Lower leg skin (tissue), 3 donors: ENCODE measurements at regions not wholly inside any gene's neighbourhood (a gene's known extent, or its start where the extent isn't known, plus 50 kb on each side); places are given as distances from the start of the nearest gene placed in this dataset.

Source experiments
- POLR2A ChIP-seq, 2 donors: fragments of 450-650 bp; IDR thresholded peaks; one replicate each; pipeline ENCODE4 v1.6.1; 2016 to 2017; ENCODE audit warnings: antibody characterized with exemption in 2 of 2, mild to moderate bottlenecking in 1 of 2, moderate library complexity in 1 of 2
- TF ChIP-seq, protein P1 (sequence below), 3 donors: fragments of 450-650 bp; IDR thresholded peaks; one replicate each; pipeline ENCODE4 v1.5.1; 2016; ENCODE audit warnings: antibody characterized with exemption in 3 of 3, mild to moderate bottlenecking in 3 of 3, moderate library complexity in 2 of 3

DNA sequence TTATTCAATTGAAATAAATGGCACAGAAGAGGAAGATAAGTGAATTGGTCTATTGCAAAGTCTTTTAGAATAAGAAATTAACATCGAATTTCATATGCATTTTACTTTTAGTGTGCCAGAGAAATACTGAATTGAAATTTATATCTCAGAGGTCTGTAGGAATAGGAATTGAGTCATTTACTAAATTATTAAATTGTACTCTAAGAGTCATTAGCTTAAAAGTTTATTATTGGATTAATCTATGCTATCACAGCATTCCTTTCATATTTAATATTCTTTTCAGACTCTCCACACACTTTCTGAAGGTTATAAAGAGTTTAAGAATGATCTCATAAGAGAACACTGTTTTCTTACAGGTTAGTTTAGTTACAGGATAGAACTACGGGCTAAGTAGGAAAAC, 2711.5 kb downstream of the ARAP2 start:
- no peak for TF ChIP-seq POLR2A (IDR thresholded peaks at IDR 0.05)
- TF ChIP-seq, protein P1, sequence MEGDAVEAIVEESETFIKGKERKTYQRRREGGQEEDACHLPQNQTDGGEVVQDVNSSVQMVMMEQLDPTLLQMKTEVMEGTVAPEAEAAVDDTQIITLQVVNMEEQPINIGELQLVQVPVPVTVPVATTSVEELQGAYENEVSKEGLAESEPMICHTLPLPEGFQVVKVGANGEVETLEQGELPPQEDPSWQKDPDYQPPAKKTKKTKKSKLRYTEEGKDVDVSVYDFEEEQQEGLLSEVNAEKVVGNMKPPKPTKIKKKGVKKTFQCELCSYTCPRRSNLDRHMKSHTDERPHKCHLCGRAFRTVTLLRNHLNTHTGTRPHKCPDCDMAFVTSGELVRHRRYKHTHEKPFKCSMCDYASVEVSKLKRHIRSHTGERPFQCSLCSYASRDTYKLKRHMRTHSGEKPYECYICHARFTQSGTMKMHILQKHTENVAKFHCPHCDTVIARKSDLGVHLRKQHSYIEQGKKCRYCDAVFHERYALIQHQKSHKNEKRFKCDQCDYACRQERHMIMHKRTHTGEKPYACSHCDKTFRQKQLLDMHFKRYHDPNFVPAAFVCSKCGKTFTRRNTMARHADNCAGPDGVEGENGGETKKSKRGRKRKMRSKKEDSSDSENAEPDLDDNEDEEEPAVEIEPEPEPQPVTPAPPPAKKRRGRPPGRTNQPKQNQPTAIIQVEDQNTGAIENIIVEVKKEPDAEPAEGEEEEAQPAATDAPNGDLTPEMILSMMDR (IDR thresholded peaks at IDR 0.05) = no peak
